Activated CD4-positive, alpha-beta T cell treated with anti-CD3 and anti-CD28 coated beads for 24 hours (primary cell): ENCODE measurements at regions not wholly inside any gene's neighbourhood (a gene's known extent, or its start where the extent isn't known, plus 50 kb on each side); places are given as distances from the start of the nearest gene placed in this dataset.
"Not testable (repeated sequence)": the region's sequence is repeated elsewhere in the genome, so short reads cannot be mapped to it uniquely, and the experiment has no call there.

ENCODE experiments used
- DNase-seq, 2 donors: peaks; one replicate each; pipeline ENCODE4 v3.0.0-alpha.2; 2020; ENCODE audit warnings: low read depth in 2 of 2

DNA sequence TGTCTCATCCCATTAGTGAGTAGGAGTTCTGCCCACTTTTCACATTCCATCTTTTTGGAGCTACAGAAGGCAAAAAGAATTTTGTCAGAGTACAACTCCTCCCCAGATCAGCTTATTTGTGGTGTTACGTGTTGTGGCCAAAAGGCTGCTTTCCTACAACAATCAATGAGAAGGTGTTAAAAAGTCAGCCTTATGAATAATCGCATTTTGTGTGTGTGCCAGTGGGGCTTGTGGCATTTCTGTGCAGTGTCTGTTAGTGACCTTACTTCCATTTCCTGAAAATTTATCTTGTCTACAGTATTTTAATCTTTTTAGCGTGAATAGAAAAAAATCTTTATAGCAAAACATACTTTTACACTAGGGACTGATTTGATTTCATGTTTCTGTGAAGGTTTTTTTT, 458.3 kb upstream of the LCORL start:
- no peak for DNase-seq

DNA sequence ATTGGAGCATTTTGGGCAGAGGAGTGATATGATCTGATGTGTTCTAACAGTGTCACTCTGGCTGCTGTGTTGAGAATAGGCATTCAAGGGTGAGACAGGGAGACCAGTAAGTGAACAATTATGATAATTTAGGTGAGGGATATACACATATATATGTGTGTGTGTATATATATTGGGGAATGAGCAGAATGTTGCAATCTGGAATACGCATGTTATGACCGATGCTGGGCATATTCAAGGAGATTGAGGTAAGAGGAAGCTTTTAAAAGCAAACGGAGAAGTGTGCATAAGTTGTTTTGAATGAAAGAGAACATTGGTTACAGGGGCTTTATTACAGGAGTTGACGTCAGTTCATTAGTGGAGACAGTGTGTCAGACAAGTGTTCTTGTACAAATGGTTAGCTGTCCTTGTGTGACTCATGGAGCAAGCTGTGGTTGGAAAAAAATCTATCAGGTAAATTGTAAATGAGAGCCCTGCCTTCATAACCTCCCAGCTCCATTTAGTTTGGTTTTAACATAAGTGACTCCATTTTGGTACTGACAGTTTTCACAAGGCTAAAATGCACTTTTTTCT, 442.5 kb upstream of the LCORL start:
- no peak for DNase-seq

DNA sequence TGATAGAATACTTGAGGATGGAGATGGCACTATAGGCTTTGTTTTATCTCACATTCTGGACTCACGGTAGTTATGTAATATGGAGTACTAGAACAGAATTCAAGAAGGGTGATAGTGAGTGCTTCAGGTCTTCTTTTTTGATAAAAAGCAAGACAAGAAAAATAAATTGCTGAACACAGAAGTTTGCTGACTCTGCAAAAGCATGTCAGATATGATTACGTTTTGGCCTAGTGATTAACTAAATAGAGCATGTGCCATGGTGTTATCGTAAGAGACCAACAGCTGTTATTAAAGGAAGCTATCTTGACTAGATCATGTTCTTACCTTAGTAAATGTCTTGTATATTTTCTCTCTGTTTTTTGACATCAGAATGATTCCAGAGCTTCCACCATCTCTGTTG, 436.9 kb upstream of the LCORL start:
- DNase-seq, result no peak

DNA sequence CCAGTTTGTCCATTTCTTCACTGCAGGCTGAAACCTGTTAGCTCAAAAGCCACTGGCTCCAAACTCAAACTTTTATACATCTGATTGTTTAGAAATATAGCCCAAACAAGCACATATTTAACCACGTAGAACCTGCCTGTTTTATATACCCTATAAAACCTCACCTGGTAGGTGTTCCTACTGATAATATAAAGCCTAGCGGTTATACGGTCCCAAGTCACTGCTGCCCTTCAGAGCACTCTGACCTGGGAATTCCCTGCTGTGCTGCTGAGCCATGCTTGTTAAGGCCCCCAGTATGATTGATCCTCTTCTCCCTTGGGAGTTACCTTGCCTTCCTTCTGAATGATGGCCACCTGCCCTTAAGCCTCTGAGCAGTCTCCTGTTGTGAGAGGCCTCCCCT, 432.8 kb upstream of the LCORL start:
- DNase-seq, result no peak

DNA sequence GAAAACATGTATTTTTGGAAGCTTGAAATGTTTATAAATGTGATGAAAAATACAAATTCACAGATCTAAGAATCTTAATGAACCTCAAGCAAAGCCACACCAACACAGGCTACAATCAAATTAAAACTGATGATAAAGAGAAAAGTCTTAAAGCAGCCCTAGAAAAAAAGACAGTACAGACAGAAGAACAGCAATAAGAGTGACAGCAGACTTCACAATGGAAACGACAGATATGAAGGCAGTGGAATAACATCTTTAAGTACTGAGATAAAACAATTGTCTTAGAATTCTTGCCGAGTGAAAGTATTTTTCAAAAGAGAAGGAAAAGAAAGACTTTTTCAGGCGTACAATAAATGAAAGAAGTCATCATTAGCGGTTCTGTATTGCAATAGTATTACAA, 423.6 kb upstream of the LCORL start:
- no peak for DNase-seq

DNA sequence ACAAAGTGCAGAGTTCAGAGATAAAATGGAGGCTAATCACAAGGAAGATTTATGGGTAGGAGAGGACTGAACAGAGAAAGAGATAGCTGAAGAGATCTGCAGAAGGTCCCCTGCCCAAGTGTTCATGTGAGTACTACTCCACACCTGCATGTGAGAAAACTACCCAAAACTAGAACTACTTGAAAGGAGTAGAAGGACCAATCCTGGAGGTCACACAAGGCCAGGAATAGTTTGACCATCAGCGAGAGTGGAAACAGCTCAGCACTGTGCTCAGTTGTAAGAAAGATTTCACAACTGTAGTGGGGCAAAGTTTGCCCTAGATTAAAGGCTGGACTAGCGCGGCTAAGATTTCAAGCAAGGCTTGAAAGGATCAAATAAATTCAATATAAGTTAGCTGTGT, 422.7 kb upstream of the LCORL start:
- no peak for DNase-seq

DNA sequence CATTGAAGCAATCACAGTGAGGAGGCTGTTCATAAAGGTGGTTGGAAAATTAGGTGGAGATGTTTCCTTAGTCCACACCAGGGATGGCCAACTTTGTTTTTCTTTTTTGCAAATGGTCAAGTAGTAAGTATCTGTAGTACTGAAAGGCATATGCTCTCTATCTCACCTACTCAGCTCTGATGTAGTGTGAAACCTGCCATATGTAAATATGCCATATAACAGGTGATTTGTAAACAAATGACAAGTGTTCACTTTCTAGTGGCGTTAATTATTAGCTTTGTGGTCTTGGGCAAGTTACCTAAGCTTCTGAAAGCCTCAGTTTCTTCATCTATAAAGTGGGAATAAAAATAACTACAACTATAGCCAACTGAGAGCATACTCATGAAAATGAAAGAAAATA, 421.4 kb upstream of the LCORL start:
- DNase-seq, result no peak

DNA sequence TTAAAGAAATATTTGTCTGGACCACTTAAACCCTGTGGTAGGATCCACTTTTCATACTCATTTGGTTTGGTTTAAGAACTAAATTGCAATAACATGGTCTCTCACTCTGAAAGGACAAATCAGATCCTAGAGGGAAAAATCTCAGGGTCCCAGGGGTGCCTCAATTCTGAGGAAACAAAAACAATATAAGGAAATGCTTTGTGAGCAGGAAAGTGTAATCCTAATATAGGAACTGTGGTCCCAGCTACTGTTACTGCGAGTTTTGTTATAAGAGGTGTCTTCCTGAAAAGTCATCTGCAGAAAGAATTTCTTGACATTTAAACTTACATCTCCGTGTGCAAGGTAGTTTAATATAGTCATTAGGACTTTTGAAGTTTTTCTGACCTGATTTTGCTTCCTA, 420.1 kb upstream of the LCORL start:
- DNase-seq, result no peak

DNA sequence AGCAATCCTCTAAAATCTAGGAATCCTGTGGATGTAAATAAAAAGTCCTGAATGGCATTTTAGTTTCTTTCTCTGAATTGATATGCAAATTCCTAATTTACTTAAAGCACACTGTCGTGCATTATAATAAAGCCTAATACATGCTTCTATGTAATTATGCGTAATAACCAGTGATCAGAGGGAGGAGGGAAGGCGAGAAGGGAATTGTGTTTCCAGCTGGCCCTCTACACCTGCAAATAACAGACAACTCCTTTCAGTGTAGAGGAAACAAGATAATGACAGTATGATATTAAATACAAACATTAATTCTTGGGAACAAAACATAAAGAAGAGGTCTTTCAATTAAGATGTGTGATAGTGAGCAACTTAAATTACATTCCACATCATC, 419.6 kb upstream of the LCORL start:
- DNase-seq, result no peak

DNA sequence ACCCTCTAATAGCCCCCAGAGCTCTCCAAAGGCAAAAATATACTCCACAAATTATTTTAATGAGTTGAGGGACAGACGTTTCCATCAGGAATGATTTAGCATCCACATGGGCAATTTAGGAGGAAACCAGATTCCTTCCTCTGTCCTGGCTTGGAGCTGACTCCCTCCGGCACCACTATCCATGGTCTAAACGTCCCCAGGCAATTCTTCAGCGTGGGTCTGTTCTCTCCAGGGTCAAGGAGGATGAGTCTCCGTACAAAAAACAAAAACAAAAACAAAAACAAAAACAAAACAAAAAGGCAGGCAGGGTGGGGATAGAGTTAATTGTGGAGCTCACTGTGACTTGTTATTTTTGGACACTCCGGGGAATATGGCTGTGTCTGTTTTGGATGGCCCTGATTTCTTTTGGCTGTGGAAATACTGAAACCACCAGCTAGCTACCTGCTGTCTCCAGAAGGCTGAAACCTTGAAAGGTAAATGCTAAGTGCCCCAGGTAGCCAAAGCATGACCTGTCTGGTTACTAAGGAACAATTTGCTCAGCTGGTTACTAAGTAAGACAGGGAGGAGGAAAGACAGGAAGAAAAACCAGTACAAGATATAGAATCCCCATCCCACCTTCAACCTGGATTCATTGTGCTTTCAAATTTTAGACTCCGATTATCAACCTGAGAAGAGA, 419.1 kb upstream of the LCORL start:
- DNase-seq, result no peak

DNA sequence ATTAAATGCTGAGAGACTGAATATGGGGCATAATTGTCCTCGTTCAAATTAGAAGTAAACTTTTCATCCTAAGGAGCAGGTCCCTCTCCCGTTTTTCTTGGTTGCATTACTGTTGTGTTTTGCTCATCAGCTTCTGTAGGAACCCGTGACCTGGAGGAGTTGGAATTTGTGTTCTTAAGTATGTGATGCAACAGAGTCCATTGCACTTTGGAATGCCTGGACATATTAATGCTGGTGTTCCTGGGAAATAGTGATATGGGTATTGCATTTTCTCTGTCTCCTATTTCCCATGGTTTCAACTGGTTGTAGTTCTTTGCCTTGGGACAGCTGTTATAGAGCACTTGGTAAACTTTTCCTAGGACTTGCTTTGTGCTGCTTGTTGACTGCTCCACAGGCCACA, 417.8 kb upstream of the LCORL start:
- no peak for DNase-seq

DNA sequence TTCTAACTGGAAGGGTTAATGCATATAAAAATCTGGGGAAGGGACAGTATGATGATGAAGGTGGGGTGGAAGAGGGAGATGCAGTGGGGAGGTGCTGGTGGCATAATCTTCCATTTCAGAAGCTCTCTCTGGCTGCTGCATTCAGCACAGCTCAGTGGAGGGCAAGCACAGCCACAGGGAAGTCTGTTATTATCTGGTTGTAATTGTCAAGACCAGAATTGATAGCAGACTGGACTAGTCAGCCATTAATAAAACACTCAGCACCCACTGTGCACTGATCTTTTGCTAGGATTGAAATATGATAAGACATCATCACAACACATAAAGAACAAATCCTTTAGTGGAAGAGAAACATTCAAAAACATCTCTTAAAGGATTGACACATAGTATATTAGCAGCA, 414.2 kb upstream of the LCORL start:
- no peak for DNase-seq

DNA sequence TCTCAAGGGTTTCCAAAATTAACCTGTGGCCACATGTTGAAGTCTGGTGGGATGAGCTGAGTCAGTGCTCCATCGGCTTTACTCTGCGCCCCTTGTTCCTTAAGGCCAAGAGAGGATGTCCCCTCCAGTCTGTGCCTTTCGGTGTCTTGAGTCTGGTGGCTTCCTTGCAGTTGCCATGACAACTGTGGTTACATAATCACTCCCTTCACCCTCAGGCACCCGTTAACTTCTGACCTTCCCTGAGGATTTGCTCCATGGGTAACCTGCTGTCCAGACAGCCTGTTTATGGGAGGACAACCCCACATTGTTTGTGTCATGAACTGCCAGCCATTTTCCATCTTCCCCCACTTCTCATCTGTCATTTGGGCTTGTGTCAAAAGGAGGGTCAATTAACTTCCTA, 401.1 kb upstream of the LCORL start:
- DNase-seq, result no peak

DNA sequence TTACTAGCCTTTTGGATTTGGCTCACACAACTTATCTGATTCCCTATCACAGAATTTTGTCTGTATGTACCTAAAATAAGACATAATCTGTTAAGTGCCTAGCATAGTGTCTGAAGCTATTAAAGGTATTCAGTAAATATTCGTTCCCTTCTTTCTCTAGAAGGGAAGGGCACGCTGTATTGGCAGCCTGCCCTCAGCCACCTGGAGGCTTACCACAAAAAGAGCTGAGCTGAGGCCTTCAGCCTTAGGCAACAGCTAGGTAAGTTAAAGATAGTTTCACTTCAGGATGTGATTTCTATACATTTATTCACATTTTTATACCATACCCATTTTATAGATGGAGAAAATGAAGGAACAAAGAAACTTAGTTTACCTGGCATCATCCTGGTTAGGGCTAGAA, 400.0 kb upstream of the LCORL start:
- DNase-seq, result no peak

DNA sequence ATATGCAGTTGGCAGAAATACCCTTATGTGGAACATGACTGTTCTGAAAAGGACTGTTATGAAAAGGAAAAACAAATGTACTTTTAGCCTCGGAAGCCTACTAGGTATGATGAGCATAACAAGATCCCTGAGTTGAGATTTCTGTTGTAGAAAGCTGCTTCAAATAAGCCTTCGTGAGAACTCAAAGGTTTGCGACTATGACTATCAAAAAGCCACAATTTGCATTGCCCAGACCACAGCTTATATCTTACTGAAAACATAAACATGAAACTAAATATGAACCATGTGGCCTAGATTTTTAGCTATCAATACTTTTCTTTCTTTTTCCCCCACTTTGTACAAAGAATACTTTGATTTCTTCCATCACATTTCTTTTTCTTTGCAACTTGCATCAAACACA, 398.2 kb upstream of the LCORL start:
- no peak for DNase-seq

DNA sequence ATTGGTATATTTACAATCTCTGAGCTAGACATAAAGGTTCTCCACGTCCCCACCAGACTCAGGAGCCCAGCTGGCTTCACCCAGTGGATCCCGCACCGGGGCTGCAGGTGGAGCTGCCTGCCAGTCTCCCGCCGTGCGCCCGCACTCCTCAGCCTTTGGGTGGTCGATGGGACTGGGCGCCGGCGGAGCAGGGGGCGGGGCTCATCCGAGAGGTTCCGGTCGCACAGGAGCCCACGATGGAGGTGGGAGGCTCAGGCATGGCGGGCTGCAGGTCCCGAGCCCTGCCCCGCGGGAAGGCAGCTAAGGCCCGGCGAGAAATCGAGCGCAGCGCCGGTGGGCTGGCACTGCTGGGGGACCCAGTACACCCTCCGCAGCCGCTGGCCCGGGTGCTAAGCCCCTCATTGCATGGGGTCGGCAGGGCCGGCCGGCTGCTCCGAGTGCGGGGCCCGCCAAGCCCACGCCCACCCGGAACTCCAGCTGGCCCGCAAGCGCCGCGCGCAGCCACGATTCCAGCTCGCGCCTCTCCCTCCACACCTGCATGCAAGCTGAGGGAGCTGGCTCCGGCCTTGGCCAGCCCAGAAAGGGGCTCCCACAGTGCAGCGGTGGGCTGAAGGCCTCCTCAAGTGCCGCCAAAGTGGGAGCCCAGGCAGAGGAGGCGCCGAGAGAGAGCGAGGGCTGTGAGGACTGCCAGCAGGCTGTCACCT, 396.8 kb upstream of the LCORL start:
- not testable (repeated sequence) for DNase-seq

DNA sequence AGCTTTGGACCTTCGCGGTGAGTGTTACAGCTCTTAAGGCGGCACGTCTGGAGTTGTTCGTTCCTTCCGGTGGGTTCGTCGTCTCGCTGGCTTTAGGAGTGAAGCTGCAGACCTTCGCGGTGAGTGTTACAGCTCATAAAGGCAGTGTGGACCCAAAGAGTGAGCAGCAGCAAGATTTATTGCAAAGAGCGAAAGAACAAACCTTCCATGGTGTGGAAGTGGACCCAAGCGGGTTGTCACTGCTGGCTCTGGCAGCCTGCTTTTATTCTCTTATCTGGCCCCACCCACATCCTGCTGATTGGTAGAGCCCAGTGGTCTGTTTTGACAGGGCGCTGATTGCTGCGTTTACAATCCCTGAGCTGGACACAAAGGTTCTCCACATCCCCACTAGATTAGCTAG, 396.1 kb upstream of the LCORL start:
- DNase-seq, result not testable (repeated sequence)

DNA sequence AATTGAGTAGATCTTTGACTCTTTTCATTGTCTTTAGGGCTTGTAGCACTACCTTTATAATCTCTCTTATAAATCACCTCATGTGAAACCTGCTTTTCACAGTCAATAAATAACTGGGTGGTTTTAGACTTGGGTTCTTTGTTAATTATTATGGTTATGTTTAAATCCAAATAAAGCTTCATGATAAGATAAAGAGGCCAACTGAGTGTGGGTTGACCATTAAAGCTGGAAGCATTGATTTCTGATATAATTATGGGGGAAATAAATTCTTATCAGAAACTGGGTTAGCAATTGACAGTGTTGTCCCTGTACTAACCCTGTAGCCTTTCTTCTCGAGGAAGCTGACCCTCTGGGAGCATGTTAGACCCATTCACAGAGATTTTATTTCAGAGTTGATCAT, 384.7 kb upstream of the LCORL start:
- no peak for DNase-seq

DNA sequence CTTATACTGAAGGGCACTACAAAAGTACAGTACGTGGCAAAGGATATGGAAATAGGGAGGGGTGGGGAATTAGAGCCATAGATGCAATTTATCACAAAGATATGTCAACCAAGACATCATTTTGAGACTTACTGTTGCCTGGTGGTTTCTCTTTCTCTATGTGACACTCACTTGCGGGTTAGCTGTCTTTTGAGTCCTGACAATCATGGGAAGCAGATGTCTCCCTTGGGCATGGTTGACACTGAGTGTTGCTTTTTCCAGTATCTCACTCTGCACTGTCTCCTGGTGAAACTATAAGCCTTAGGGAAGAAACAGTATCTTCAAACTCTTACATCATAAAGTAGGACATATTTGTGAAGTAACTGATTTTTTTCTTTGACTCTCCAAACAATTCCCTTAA, 383.5 kb upstream of the LCORL start:
- DNase-seq, result no peak

DNA sequence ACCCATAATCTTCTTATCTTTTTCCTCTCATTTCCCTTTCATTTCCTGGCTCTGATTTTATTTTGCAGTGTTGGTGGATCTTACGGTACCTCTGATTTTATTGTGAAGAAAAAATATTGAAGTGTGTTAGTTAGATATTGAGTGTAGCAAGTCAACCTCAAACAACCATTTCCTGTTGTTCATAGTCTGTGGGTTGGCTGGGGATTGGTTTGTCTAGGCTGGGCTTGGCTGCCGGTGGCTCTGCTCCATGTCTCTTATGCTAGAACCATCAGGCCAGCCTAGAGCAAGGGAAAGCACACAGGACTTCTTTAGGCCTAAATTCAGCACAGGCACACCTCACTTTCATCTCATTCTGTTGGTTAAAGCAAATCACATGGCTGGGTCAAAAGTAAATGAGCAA, 383.1 kb upstream of the LCORL start:
- no peak for DNase-seq

DNA sequence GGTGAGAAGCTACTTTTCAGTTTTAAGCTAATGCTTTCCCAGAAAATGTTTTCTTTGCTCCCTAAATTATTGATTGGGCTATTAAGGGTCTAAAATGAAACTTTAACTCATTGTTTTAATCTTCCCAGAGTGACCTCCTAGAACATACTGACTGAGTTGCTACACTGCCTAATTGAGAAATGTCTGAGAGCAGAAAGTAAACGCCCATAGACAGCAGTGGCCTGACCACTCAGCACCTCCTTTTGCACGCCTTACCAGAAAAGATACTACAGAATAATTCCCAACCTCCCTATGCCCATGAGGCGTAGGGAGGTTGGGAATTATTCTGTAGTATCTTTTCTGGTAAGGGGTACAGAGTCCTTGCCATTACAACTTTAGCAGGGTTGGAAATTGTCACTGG, 381.8 kb upstream of the LCORL start:
- DNase-seq, result no peak

DNA sequence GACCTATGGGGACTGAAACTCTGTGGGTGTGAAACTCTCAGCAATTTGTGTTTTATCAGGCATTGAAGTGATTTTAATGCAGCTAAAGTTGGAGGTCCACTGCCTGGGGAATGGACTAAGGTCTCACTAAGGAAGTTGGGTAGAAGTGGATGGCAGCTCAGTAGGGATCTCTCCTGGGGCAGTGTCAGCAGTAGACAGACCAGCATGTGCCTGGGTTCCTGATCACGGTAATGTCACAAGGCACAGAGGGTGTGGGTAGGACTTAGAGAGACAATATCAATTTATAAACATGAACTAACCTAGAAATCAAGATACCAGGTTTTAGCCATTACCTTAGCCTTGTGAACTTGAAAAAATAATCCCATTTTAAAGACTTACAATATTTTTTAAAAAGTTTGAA, 380.3 kb upstream of the LCORL start:
- no peak for DNase-seq

DNA sequence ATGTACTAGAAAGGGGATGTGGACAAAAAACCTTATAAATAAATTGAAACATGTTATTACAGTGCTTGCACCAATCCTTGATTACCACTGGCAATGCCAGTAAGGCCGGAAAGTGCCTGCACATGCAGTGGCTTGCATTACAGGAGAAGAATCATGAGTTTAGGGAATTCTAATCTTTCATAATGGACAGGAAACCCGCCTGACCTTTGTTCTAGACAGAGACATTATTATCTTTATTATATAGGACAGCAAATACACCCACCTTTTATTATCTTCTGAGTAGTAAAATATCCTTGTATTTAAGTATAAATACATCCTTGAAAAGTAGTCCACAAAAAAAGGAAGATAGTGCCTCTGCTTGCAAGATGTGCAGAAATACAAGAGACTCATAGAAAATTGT, 379.9 kb upstream of the LCORL start:
- no peak for DNase-seq

DNA sequence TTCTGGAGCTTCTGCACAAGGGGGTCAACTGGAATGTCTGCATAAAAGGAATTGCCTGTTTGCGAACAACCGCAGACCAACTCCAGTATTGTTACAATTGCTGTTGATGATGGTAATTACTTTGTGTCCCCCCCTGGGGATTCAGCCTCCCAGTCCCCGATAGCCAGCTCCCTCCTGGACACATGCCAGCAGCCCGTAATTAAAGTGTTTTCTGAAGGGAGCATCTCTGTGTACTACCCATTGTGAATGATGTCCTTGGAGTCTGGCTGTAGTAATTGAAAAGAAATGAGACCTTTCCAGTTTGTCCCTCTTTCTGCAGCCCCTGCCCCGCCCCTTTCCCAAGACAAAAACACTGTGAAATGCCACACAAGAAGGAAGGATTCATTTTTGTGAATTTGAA, 377.1 kb upstream of the LCORL start:
- no peak for DNase-seq
